Activated CD4-positive, alpha-beta T cell treated with anti-CD3 and anti-CD28 coated beads for 24 hours (primary cell): ENCODE measurements at regions not wholly inside any gene's neighbourhood (a gene's known extent, or its start where the extent isn't known, plus 50 kb on each side); places are given as distances from the start of the nearest gene placed in this dataset.

Experiments
- DNase-seq, 2 donors: peaks; one replicate each; pipeline ENCODE4 v3.0.0-alpha.2; 2020; ENCODE audit warnings: low read depth in 2 of 2

DNA sequence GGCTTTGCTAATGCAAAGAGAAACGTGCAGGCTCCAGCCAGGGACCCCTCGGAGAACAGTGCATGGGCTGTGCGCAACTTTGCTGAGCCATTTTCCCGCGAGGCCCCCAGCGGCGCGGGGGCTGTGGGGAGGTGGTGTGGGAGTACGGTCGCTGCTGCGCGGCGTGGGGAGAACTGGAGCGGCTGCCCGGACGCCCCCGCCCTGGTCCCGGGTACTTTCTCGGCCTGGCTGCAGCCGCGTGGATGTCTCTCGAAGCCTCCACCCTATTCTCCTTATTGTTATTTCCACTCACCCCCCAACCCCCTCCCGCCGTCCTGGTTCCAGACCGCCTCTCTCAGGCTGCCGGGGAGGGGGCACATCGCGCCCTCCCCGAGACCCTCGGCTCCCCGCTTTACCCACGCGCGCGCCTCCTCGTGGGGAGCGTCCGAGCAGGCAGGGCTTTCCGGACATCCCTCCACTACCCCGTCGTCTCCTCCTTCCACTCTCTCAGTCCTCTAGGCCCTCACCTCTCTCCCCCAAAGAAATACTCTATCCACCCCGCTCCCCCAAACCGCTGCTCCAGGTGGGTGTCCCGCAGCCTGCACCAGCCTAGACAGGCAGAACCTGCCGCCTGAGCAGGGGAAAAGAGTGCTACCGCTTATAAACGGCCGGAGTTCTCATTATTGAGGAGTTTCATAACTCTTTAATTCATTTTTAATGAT lies 68.6 kb upstream of the TBCA start:
- DNase-seq = no peak

DNA sequence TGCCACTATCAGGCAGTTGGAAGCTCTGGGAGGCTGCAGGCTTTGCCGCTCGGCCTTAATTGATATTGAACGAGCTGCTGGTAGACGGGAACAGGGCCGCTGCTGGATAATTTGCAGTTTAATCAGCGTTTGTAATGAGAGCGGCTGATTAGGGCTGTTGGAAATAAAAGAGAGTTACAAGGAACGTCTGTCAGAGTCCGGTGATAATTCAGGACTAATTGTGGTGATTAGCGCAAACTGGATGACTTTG lies 68.2 kb upstream of the TBCA start:
- DNase-seq = no peak

DNA sequence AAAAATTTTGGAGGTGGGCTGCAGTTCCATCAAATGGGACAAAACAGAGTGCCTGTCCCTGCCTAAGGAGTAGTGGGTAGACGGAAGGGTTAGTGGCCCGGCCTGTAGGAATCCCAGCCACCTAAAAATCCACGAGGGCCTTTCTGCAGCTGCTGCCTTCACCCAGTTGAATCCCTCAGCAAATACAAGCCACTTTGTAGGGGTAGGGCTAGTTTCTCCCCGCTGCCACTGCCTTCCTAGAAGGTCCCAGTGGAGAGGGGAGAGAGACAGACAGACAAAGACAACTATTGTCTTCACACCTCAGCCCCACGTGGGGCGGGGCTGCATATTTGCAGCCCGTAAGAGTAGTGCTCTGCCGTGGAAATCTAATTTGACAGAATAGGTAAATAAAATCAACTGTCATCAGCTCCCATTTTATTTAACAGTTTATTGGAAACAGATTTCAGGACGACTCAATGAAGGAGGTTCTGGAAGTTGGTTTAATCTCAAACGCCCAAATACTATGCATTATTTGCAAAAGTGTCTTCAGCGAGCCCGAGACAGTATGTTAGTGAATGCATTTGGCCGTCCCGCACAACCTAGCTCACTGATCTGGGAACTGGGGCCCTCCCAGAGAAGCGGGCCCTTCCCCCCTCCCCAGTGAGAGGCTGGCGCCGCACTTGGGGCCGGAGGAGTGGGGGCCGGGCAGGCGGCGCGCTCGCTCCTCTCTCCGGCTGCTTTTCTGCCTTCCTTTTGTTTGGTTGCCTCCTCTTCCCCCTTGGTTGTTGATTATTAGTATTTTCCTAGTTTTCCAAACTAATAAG lies 67.6 kb upstream of the TBCA start:
- no peak for DNase-seq

DNA sequence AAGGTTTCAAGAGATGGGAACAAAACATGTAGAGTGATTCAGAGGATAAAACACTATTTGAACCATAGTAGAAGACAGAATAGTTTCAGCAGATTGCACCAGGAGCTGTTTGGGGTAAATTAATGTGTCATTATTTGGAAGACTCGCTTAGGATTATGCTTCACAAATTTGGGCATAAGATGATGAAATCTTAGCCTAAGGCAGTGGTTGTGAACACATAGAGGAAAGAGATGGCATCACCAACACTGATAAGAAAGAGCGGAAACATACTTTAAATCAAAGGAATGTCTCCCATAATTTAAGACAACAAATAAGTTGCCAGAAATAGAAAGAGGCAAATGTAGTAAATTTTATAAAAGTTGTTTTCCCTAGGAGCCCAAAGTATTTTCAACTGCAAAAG lies 66.1 kb upstream of the TBCA start:
- DNase-seq = no peak

DNA sequence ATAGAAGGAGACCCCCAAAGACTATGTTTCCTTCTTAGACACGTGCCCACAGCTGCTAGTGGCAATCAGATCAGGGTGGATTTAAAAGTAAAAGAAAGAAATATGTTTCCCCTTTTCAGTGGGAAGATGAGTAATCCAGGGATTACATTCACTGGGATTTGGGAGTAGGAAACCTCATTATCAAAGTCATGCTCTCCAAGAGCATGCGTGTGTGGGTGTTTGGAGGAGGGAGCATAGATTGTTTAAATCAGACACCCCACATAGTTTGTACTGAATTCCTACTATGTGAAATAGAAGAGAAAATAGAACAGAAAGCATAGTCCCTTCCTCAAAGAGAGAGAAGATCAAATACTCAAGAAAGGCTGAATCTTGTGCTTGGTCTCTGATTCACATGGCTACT lies 65.5 kb upstream of the TBCA start:
- no peak for DNase-seq

DNA sequence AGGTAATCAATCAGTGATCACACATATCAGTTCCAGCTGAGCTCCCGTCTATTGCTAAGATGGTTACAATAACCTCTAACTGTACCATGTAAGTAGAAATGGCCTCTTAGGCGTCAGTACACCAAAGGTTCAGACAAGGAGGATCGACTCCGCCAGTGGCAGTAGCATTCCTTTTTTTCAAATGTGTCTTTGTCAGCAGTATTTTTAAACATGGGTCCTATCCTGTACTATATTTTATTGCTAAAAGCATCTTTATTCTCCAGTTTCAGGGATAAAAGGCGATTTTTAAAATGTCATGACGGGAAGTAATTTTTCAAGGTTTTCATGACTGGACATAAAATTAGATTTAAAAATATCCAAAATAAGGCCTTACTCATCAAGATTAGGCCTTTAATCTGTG lies 64.8 kb upstream of the TBCA start:
- no peak for DNase-seq

DNA sequence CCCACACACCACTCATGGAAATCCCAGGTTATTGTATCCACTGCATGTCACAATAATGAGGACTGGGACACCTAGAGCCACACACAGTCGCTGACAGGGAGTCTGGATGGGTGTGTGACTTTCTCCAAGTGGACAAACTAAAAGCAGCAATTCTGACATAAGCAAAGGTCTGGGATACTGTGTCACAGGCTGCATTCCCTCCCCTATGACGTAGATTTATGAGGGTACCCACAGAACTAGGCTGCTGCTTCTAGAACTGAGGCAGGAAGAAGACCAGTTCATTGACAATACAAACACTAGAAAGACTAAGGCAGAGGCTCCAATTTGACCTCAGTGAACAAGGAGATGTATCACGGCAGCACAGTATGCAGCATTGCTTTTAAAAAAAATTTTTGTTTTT lies 63.6 kb upstream of the TBCA start:
- DNase-seq = no peak

DNA sequence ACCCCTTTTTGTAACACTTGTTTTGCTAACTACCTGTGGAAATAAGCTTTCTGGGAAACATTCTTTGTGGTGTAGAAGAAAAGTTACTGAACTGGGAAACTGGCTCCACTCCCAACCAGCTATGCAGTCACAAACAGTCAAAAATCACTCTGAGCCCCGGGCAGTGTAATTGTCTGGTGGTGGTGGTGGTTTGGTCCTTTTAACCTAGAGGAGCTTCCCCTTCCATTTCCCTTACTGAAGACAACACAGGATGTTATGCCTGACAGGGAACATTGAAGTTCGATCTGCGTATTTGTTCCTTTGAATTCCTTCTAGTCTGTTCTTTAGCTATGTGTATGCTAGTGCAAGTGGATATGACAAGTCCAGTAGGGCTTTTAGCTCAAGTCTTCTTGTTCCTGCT lies 56.8 kb upstream of the TBCA start:
- no peak for DNase-seq

DNA sequence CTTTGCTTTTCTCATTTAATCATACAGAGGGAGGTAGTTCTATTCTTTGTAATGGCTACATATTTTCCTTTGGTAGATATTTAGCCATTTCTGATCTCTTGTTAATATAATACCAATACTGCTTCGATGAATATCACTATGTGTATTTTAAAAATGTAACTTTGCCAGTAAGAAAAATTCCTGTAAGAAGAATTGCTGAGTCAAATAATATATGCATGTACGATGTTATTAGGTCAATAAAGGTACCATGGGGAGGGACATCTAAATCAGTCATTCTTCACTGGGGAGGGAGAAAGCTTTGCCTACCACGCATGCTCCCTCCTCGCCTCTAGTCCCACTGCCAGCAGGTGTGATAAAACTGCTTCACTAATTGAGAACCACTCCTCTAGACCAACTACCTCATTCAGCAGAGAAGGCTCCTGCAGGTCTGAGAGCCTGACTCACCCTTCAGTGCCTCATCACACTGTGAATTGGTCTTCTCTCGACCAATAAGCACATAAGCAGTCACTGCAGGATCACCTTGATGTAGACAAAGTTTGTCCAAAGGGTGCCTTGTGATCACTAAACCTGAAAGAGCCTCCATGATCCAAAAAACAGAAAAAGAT lies 56.1 kb upstream of the TBCA start:
- DNase-seq = no peak

DNA sequence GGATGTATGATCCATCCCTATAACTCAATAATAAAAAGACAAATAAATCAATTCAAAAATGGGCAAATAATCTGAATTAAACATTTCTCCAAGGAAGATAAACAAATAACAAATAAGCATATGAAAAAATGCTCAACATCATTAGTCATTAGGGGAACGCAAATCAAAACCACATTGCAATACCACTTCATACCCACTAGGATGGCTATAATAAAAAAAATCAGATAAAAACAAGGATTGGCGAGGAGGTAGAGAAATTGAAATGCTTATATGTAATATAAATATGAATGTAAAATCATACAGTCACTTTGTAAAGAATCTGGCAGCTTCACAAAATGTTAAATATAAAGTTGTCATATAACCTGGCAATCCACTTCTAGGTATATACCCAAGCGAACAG lies 52.3 kb upstream of the TBCA start:
- DNase-seq = no peak
